Neuronal stem cell (in vitro differentiated cells): ENCODE measurements at regions not wholly inside any gene's neighbourhood (a gene's known extent, or its start where the extent isn't known, plus 50 kb on each side); places are given as distances from the start of the nearest gene placed in this dataset.

ENCODE experiments used
- DNase-seq: peaks from one replicate; pipeline ENCODE4 v3.0.0-alpha.2; 2013; ENCODE audit warnings: low spot score
- H2AFZ ChIP-seq: one replicate; pipeline ENCODE4 v1.6.1; 2013; ENCODE audit warnings: mild to moderate bottlenecking, low read length, inconsistent platforms
- H2AK5ac ChIP-seq: 2 replicates; pipeline ENCODE4 v1.6.1; 2013; ENCODE audit warnings: low read depth, mild to moderate bottlenecking, inconsistent platforms, low read length, moderate library complexity, mixed read lengths
- H2BK120ac ChIP-seq: 2 replicates; pipeline ENCODE4 v1.6.1; 2013; ENCODE audit warnings: low read depth, mild to moderate bottlenecking, inconsistent platforms, low read length, moderate library complexity, mixed read lengths
- H2BK12ac ChIP-seq: one replicate; pipeline ENCODE4 v1.6.1; 2013; ENCODE audit warnings: low read length, inconsistent platforms
- H2BK15ac ChIP-seq: 2 replicates; pipeline ENCODE4 v1.6.1; 2013; ENCODE audit warnings: mild to moderate bottlenecking, low read length, inconsistent platforms, mixed read lengths
- H2BK5ac ChIP-seq: one replicate; pipeline ENCODE4 v1.6.1; 2013; ENCODE audit warnings: inconsistent platforms, mild to moderate bottlenecking, low read length, moderate library complexity
- H3K14ac ChIP-seq: one replicate; pipeline ENCODE4 v1.6.1; 2013; ENCODE audit warnings: low read length, inconsistent platforms
- H3K18ac ChIP-seq: 2 replicates; pipeline ENCODE4 v1.6.1; 2013; ENCODE audit warnings: low read length, inconsistent platforms
- H3K23ac ChIP-seq: 2 replicates; pipeline ENCODE4 v1.6.1; 2013; ENCODE audit warnings: low read depth, mild to moderate bottlenecking, mixed read lengths, low read length, inconsistent platforms; ENCODE audit not compliant: poor library complexity
- H3K27ac ChIP-seq: replicated peaks from 3 replicates; pipeline ENCODE4 v1.5.1; 2013; ENCODE audit warnings: low read length, inconsistent platforms
- H3K27me3 ChIP-seq, 3 experiments: 2 replicates each; pipeline ENCODE4 v1.6.1; 2013; ENCODE audit warnings: low read length in 3 of 3, mild to moderate bottlenecking in 2 of 3, inconsistent platforms in 1 of 3, low read depth in 1 of 3, mixed read lengths in 1 of 3, moderate library complexity in 1 of 3; ENCODE audit not compliant: control insufficient read depth in 3 of 3, insufficient read depth in 3 of 3
- H3K36me3 ChIP-seq, 2 donors: replicated peaks in 1 of 2; 2 replicates each; pipeline ENCODE4 v1.6.1; 2013; ENCODE audit warnings: low read length in 2 of 2; ENCODE audit not compliant: control insufficient read depth in 2 of 2, insufficient read depth in 2 of 2
- H3K4ac ChIP-seq: 2 replicates; pipeline ENCODE4 v1.6.1; 2013; ENCODE audit warnings: inconsistent platforms, mild to moderate bottlenecking, low read length, moderate library complexity
- H3K4me1 ChIP-seq, 2 donors: 1 replicate in 1 of 2; 2 replicates in 1 of 2; pipeline ENCODE4 v1.6.1; 2013; ENCODE audit warnings: low read length in 2 of 2, low read depth in 1 of 2; ENCODE audit not compliant: control insufficient read depth in 2 of 2, insufficient read depth in 1 of 2
- H3K4me2 ChIP-seq: one replicate; pipeline ENCODE4 v1.6.1; 2013; ENCODE audit warnings: mild to moderate bottlenecking, low read length, inconsistent platforms; ENCODE audit not compliant: insufficient read depth, poor library complexity, severe bottlenecking
- H3K4me3 ChIP-seq, 2 donors: 2 replicates each; pipeline ENCODE4 v1.5.1; 2013; ENCODE audit warnings: low read length in 2 of 2, mild to moderate bottlenecking in 2 of 2, inconsistent platforms in 1 of 2, moderate library complexity in 1 of 2
- H3K79me1 ChIP-seq: one replicate; pipeline ENCODE4 v1.6.1; 2013; ENCODE audit warnings: low read depth, mild to moderate bottlenecking, inconsistent platforms, low read length, moderate library complexity
- H3K9ac ChIP-seq: one replicate; pipeline ENCODE4 v1.6.1; 2013; ENCODE audit warnings: mild to moderate bottlenecking, low read depth, low read length, inconsistent platforms; ENCODE audit not compliant: poor library complexity
- H3K9me3 ChIP-seq, 2 donors: replicated peaks in 1 of 2; 2 replicates each; pipeline versions ENCODE3 to v1.6.1; 2013; ENCODE audit warnings: low read length in 2 of 2, mild to moderate bottlenecking in 2 of 2, inconsistent platforms in 1 of 2, low read depth in 1 of 2, mixed read lengths in 1 of 2, moderate library complexity in 1 of 2; ENCODE audit not compliant: control insufficient read depth in 2 of 2, insufficient read depth in 1 of 2
- H4K8ac ChIP-seq: one replicate; pipeline ENCODE4 v1.6.1; 2013; ENCODE audit warnings: low read depth, mild to moderate bottlenecking, inconsistent platforms, low read length, moderate library complexity
- H4K91ac ChIP-seq: one replicate; pipeline ENCODE4 v1.6.1; 2013; ENCODE audit warnings: low read length, low read depth, mild to moderate bottlenecking, inconsistent platforms; ENCODE audit not compliant: poor library complexity
- WGBS, 2 donors: extraction: QIAGEN DNeasy Blood & Tissue Kit; methylation state at CpG; one replicate each; pipeline ENCODE4 v1.1.7; 2013; ENCODE audit warnings: missing lambda C conversion rate in 2 of 2, mixed read lengths in 1 of 2; ENCODE audit not compliant: insufficient read length in 2 of 2, insufficient replicate concordance in 1 of 2; ENCODE audit errors: extremely low coverage in 2 of 2; 5-methylcytosine and 5-hydroxymethylcytosine counted together

DNA sequence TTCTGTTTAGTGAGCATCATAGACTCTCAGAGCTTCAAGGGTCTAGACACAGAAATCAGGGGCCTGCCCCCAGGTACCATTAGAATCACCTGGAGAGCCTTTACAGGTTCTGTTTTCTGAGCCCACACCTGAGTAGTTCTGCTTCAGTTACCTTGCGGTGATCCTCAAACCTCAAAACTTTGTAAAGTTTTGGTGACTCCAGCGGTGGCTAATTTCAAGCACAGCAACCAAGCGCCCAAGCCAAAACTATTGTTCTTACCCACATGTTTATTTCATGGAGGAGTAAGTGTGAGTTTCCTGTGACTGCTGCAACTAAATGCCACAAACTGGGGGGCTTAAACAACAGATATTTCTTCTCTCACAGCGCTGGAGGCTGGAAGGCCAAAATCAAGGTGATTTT lies 108.9 kb downstream of the FOXD1 start:
- Histone ChIP-seq H2BK12ac (no peak overlapping the region), H3K79me1 (no peaks in the 10 kb centered on the region), H2AFZ (no peak overlapping the region), H4K8ac (no peak overlapping the region), H3K4me1 (peaks cover 0 to 13% of the 10 kb centered on the region in 2 donors), H2BK15ac (peak overlapping the region; percentile 18), H3K9me3 (peaks cover 0 to 2% of the 10 kb centered on the region in 2 donors), H2BK5ac (no peak overlapping the region), H4K91ac (no peak overlapping the region), H3K36me3 (no peaks in the 10 kb centered on the region), H3K4me3 (no peak overlapping the region), H3K9ac (no peak overlapping the region), H3K18ac (no peak overlapping the region), H3K4me2 (no peak overlapping the region), H3K27me3 (peaks cover 0 to 21% (median 0%) of the 10 kb centered on the region in 3 experiments), H3K27ac (no peak overlapping the region), H3K4ac (no peak overlapping the region), H3K23ac (no peak overlapping the region), H2AK5ac (no peak overlapping the region), H3K14ac (no peak overlapping the region), H2BK120ac (no peak overlapping the region)
- no peak for DNase-seq
- WGBS, 2 donors: no CpG with 5 or more reads among the region's 4 CpGs

DNA sequence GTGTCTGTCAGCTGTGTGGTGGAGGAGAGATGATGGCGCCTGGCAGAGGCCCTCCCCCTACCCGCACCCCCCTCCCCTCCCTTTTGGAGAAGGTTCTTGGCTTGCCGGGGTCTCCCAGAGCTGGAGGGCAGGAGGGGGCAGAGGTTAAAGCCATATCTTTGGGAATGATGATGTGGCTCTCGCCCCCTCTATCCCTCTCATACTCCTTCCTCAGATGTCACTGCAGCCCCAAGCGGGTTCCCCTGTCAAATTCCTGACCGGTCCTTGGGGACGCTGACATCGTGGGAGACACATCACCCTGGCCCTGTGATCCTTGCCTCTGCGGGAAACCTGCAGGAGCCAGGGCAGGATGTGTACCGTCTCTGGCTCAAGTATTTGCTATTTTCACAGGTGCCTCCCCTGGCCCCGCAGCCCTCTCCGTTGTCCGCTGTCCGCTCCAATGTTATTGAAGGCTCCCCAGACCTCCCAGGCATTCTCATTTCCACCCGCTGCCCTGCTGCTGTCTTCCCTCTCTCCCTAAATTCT lies 109.5 kb downstream of the FOXD1 start:
- H2AFZ ChIP-seq: no peak overlapping the region
- no peak overlapping the region for H2BK120ac ChIP-seq
- H3K4me2 ChIP-seq: no peak overlapping the region
- peak overlapping the region; percentile 66 for H2AK5ac ChIP-seq
- no peak for DNase-seq
- H3K9me3 ChIP-seq: peaks cover 0 to 2% of the 10 kb centered on the region in 2 donors
- H3K4me3 ChIP-seq: no peak overlapping the region
- no peak overlapping the region for H3K14ac ChIP-seq
- H3K79me1 ChIP-seq: no peaks in the 10 kb centered on the region
- no peak overlapping the region for H2BK5ac ChIP-seq
- H3K27me3 ChIP-seq: peaks cover 0 to 21% (median 0%) of the 10 kb centered on the region in 3 experiments
- no peak overlapping the region for H4K91ac ChIP-seq
- peak overlapping the region; percentile 12 for H3K23ac ChIP-seq
- no peak overlapping the region for H4K8ac ChIP-seq
- H3K4ac ChIP-seq: no peak overlapping the region
- no CpG with 5 or more reads among the region's 15 CpGs for WGBS, 2 donors
- no peaks in the 10 kb centered on the region for H3K36me3 ChIP-seq
- H3K9ac ChIP-seq: no peak overlapping the region
- no peak overlapping the region for H3K27ac ChIP-seq
- H2BK15ac ChIP-seq: no peak overlapping the region
- no peak overlapping the region for H2BK12ac ChIP-seq
- H3K4me1 ChIP-seq: peaks cover 0 to 13% of the 10 kb centered on the region in 2 donors
- no peak overlapping the region for H3K18ac ChIP-seq

DNA sequence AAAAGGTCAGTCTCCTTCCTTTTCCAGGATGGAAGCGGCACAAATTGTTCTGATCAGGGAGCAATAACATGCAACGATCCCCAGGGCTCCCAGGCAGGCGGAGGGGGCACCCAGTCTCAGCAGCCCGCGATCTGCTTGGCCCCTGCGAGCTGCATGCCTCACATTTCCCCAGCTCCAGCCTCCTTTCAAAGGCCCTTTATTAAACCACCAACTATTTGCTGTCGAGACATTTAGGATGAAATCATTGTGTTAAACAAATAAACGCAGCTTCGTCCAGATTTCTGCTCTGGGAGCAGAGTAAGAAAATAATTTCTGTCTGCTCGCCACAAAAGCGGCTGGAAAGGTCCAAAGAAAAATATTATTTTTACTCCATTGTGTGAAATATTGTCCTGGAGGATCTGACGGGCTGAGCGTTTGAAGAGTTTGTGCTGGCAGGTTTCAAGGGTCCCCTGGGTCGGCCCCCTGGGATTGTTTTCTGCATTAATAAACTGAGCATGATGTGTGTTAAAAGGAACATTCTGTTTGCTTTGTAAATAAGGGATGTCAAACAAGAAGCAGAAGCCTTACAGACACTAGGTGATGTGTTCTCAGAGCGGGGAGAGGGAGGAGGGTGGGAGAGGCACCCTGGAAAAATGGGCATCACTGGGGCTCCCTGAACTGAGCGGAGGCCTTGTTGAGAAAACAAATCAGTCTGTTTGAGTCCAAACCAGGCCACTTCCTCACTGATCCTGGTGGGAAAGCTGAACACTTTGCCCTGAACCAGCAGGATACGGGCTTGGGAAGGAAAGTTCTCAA lies 110.1 kb downstream of the FOXD1 start:
- no peak overlapping the region for H2BK120ac ChIP-seq
- no peak overlapping the region for H3K4me2 ChIP-seq
- no peak overlapping the region for H3K27ac ChIP-seq
- H3K4ac ChIP-seq: no peak overlapping the region
- H3K9ac ChIP-seq: no peak overlapping the region
- peaks cover 0 to 2% of the 10 kb centered on the region in 2 donors for H3K9me3 ChIP-seq
- no peak overlapping the region for H2AK5ac ChIP-seq
- no peak overlapping the region for H3K4me3 ChIP-seq
- H3K18ac ChIP-seq: no peak overlapping the region
- peaks cover 0 to 13% of the 10 kb centered on the region in 2 donors for H3K4me1 ChIP-seq
- H2AFZ ChIP-seq: no peak overlapping the region
- no peak for DNase-seq
- no peaks in the 10 kb centered on the region for H3K36me3 ChIP-seq
- no peak overlapping the region for H2BK12ac ChIP-seq
- no peak overlapping the region for H2BK15ac ChIP-seq
- H2BK5ac ChIP-seq: no peak overlapping the region
- no peaks in the 10 kb centered on the region for H3K79me1 ChIP-seq
- H3K23ac ChIP-seq: no peak overlapping the region
- H3K27me3 ChIP-seq: peaks cover 0 to 21% (median 0%) of the 10 kb centered on the region in 3 experiments
- no CpG with 5 or more reads among the region's 17 CpGs for WGBS, 2 donors
- no peak overlapping the region for H4K8ac ChIP-seq
- H4K91ac ChIP-seq: no peak overlapping the region
- H3K14ac ChIP-seq: no peak overlapping the region

DNA sequence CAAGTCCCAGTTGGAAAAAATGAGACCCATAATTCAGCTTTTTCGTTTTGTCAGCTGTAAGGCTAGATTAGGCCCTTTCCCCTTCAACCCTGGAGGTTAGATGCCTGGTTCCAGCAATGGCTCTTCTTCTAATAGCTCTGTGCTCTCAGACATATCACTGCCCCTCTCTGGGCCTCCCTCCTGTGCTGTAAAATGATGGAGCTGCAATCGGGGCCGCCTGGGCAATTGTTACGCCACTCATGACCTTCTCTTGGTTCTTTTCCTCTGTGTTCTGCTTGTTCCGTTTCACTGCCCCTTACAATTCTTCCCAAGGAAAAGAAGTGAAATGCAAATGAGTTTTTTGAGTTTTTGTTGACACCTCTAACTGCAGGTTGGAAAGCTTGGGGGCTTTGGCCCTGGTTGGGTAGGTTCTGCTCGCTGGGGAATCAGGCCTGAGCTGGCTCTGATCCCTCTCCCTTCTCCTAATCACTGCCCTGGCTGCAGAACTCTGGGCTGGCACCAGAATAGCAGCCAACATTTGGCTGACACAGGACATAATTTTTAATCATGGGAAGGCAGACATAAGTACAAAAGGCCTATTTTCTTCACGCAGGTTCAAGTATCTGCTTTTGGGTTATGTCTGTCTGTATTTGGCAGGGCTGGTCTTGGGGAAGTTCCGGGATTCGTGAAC lies 110.9 kb downstream of the FOXD1 start:
- Histone ChIP-seq H3K4me2 (no peak overlapping the region), H2BK12ac (no peak overlapping the region), H3K4ac (no peak overlapping the region), H3K79me1 (no peaks in the 10 kb centered on the region), H2BK120ac (no peak overlapping the region), H3K36me3 (no peaks in the 10 kb centered on the region), H2AK5ac (no peak overlapping the region), H4K91ac (no peak overlapping the region), H2BK15ac (no peak overlapping the region), H3K23ac (no peak overlapping the region), H4K8ac (no peak overlapping the region), H3K27me3 (peaks cover 0 to 21% (median 0%) of the 10 kb centered on the region in 3 experiments), H3K27ac (no peak overlapping the region), H3K4me3 (no peak overlapping the region), H3K4me1 (peaks cover 0 to 13% of the 10 kb centered on the region in 2 donors), H3K9ac (no peak overlapping the region), H3K14ac (no peak overlapping the region), H2BK5ac (no peak overlapping the region), H3K18ac (no peak overlapping the region), H2AFZ (no peak overlapping the region), H3K9me3 (peaks cover 0 to 2% of the 10 kb centered on the region in 2 donors)
- WGBS, 2 donors: no CpG with 5 or more reads among the region's 9 CpGs
- DNase-seq: no peak
